Stimulated activated memory B cell treated with anti-CD40 and anti-IgM and Interleukin-4, amounts not matched to agents 10 μg/mL and 1 μg/mL and 100 μg/mL, for 72 hours (primary cell): ENCODE measurements at regions not wholly inside any gene's neighbourhood (a gene's known extent, or its start where the extent isn't known, plus 50 kb on each side); places are given as distances from the start of the nearest gene placed in this dataset.

Experiments used
- ATAC-seq: fragments of 150-1000 bp; cut with Tn5 transposase; 2 replicates; pipeline ENCODE4 v1.10.0; 2021
- H3K27ac Mint-ChIP-seq: one replicate; pipeline ENCODE4 v1.8.0; 2022; ENCODE audit warnings: mild to moderate bottlenecking, mixed read lengths
- H3K27me3 Mint-ChIP-seq: one replicate; pipeline ENCODE4 v1.8.0; 2022; ENCODE audit warnings: mixed read lengths
- H3K36me3 Mint-ChIP-seq: one replicate; pipeline ENCODE4 v1.8.0; 2022; ENCODE audit warnings: mixed read lengths
- H3K4me1 Mint-ChIP-seq: one replicate; pipeline ENCODE4 v1.8.0; 2022; ENCODE audit warnings: mixed read lengths
- H3K4me3 Mint-ChIP-seq: one replicate; pipeline ENCODE4 v1.8.0; 2022; ENCODE audit warnings: mild to moderate bottlenecking, moderate library complexity, mixed read lengths
- H3K9me3 Mint-ChIP-seq: one replicate; pipeline ENCODE4 v1.8.0; 2022; ENCODE audit warnings: mixed read lengths

DNA sequence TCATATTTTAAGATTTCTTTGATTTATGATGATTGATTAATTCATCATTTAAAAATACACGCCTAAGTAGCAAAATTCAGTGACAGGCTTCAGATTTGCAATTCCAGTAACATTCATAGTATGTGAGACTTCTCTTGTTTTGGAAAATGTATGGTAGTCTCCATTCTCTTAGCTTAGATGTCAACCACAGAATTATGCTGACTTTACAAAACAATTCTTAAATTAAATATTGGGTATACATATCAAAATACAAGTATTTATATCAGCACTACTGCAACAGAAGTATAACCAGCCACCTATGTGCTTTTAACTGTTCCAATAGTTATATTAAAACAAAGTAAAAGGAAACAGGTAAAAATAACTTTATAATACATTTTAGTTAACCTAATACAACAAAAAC lies 1328.6 kb upstream of the ADGRL2 start:
- H3K9me3 Mint-ChIP-seq, result no peaks in the 10 kb centered on the region
- H3K27me3 Mint-ChIP-seq, result no peaks in the 10 kb centered on the region
- H3K4me3 Mint-ChIP-seq, result no peak overlapping the region
- no peaks in the 10 kb centered on the region for H3K4me1 Mint-ChIP-seq
- H3K36me3 Mint-ChIP-seq, result no peaks in the 10 kb centered on the region
- H3K27ac Mint-ChIP-seq, result no peak overlapping the region
- ATAC-seq, result no peak

DNA sequence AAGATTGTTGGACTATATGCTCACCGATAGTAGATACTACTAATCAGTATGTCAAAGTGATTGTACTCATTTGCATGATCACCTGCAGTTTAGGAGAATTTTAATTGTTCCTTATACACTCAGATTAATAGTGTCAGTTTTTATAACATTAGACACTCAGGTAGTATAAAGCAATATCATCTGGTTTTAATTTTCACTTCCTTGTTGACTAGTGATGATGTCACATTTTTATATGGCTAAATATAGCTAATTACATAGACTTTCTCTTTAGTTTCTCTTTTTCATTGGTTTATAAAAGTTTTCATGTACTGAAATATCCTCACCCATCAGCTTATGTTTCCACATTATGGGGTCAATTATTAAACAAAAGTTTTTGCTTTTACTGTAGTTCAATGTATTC lies 1332.4 kb upstream of the ADGRL2 start:
- Mint-ChIP-seq H3K27me3 (no peaks in the 10 kb centered on the region), H3K4me3 (no peak overlapping the region), H3K27ac (no peak overlapping the region), H3K36me3 (no peaks in the 10 kb centered on the region), H3K4me1 (no peaks in the 10 kb centered on the region), H3K9me3 (no peaks in the 10 kb centered on the region)
- ATAC-seq, result no peak

DNA sequence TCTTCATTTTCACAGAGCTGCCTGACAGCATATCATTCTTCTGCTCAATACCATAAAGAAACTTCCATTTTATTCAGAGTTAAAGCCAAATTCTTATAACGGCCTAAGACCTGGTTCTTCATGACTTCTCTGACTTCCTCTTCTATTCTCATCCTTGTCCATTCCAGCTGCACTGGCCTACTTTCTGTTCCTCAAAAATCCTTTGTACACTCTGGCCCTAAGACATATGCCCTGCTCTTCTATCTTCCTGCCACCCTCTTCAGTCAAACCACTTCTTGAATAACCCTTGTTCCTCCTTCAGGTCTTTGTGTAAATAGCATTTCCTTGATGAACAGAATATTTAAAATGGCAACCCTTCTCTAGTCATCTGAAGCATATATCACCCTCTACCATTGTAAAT lies 1338.7 kb upstream of the ADGRL2 start:
- ATAC-seq, result peak; percentile 72
- Mint-ChIP-seq H3K36me3 (no peaks in the 10 kb centered on the region), H3K27ac (no peak overlapping the region), H3K27me3 (no peaks in the 10 kb centered on the region), H3K4me1 (peaks cover 8% of the 10 kb centered on the region), H3K4me3 (no peak overlapping the region), H3K9me3 (no peaks in the 10 kb centered on the region)

DNA sequence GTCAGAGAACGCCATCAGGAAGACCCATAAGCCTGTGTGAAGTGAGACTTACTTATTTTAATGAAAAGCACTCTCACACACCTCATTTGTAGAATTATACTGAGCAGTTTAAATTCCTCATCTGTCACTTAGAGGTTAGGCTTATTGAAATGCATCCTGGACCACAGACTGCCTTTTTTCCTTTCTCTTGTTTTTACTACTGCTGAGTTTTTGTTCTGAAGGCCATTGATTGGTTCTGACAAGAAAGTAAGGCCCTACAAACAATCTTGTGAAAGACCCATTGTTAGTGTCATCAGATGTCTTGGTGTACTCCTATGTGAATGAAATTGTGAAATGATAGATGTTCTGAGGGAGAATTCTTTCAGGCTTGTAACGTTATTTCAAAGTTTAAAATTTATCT lies 1343.3 kb upstream of the ADGRL2 start:
- H3K4me1 Mint-ChIP-seq, result peaks cover 8% of the 10 kb centered on the region
- no peak overlapping the region for H3K4me3 Mint-ChIP-seq
- H3K36me3 Mint-ChIP-seq, result no peaks in the 10 kb centered on the region
- no peak for ATAC-seq
- no peaks in the 10 kb centered on the region for H3K9me3 Mint-ChIP-seq
- no peaks in the 10 kb centered on the region for H3K27me3 Mint-ChIP-seq
- no peak overlapping the region for H3K27ac Mint-ChIP-seq

DNA sequence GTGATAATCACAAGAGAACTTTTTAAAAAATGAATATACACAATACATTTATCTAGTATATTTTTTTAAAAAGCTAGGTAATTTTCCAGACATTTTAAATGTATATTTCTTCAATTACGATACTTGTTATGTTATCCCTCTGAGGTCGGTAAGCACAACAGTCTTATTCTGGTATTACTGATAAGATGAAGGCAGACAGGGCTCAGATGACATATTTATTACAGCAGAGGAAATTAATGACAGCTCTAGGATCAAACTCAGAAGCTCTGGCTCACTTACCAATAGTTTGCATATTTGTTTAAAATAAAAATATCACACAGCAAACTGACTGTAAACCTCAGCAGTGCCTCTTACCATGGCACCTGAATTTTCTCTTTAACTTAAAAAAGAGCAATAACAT lies 1347.0 kb upstream of the ADGRL2 start:
- ATAC-seq, result no peak
- Mint-ChIP-seq H3K9me3 (peaks cover 2% of the 10 kb centered on the region), H3K4me3 (no peak overlapping the region), H3K27me3 (no peaks in the 10 kb centered on the region), H3K4me1 (no peaks in the 10 kb centered on the region), H3K36me3 (no peaks in the 10 kb centered on the region), H3K27ac (no peak overlapping the region)

DNA sequence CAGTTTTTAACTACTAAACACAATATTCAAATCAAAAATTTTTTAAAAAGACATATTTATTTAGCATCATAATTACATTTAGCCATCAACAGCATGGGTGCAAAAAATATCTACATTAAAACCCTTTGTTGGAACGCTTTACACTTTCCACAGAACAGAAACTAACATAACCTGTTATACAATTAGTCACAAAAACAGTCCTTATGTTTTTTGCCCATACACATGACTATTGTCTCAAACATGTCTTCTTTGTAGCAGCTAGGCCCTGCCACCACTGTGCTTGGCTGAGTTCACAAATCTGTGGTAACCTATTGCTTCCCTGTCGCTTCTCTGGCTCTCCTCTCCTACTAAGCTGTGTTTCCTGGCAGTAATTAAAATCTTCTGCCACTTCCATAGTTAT lies 1350.0 kb upstream of the ADGRL2 start:
- H3K27me3 Mint-ChIP-seq, result no peaks in the 10 kb centered on the region

DNA sequence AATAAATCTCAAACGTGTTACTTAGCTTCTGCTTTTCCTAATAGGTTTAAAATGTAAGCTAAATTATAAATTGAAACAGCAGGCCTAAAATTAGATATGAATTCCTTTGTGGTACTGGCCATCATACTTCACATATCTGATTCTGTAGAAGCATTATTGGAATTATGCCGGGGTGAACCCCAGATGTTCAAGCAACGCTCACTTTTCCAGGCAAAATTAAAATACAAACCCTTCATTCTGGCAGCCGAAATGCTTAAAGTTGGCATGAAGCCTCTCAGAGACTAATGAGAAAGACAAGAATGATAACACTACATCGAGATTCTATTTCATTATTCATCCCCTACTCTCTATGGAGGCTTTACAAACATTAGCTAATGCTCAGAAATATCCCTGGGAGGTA lies 1352.7 kb upstream of the ADGRL2 start:
- Mint-ChIP-seq H3K4me3 (no peak overlapping the region), H3K4me1 (no peaks in the 10 kb centered on the region), H3K9me3 (peaks cover 2% of the 10 kb centered on the region), H3K27me3 (no peaks in the 10 kb centered on the region), H3K27ac (no peak overlapping the region), H3K36me3 (no peaks in the 10 kb centered on the region)
- no peak for ATAC-seq

More for the DNA sequence above, 1350.0 kb upstream of the ADGRL2 start:
- Mint-ChIP-seq H3K9me3 (peaks cover 2% of the 10 kb centered on the region), H3K36me3 (no peaks in the 10 kb centered on the region), H3K4me3 (no peak overlapping the region), H3K27ac (no peak overlapping the region), H3K4me1 (no peaks in the 10 kb centered on the region)
- no peak for ATAC-seq

DNA sequence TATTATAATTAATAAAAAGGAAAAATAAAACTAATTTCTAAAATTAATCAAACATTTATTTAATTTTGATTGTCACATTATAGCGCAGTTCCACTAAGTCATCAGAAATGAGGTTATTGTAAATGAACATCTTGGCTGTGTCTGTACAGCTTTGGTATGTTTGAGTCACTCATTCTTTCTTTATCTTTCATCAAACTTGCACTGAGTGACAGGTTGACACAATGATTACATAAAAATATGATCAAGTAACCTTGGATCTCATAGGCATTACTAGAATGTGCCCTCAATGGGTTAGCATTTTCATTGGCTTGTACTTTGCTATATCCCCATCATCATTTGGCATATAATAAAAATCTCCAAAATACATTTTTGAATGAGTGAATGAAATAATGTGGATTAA lies 1353.2 kb upstream of the ADGRL2 start:
- no peak for ATAC-seq
- H3K27me3 Mint-ChIP-seq, result no peaks in the 10 kb centered on the region
- no peaks in the 10 kb centered on the region for H3K4me1 Mint-ChIP-seq
- no peak overlapping the region for H3K4me3 Mint-ChIP-seq
- no peak overlapping the region for H3K27ac Mint-ChIP-seq
- no peaks in the 10 kb centered on the region for H3K36me3 Mint-ChIP-seq
- H3K9me3 Mint-ChIP-seq, result peaks cover 2% of the 10 kb centered on the region

DNA sequence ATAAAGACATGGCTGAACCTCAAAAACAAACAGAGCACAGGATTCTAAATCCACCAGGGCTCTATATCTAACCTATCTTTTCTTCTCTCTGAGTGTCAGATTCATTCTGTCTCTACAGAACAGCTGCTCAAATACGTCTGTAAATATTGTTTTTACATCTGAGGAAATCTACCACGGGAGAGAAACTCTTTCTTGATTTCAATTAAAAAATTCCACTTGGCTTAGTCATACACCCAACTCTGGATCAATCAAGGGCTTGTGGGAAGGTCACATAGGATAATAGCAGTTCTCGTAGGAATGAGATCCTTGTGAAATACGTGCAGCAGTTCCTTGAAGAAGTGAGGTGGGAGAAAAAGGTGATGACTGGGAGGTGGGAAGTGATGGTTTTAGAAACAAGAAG lies 1355.7 kb upstream of the ADGRL2 start:
- Mint-ChIP-seq H3K4me3 (no peak overlapping the region), H3K27me3 (no peaks in the 10 kb centered on the region), H3K27ac (no peak overlapping the region), H3K36me3 (no peaks in the 10 kb centered on the region), H3K9me3 (no peaks in the 10 kb centered on the region), H3K4me1 (no peaks in the 10 kb centered on the region)
- ATAC-seq, result no peak

DNA sequence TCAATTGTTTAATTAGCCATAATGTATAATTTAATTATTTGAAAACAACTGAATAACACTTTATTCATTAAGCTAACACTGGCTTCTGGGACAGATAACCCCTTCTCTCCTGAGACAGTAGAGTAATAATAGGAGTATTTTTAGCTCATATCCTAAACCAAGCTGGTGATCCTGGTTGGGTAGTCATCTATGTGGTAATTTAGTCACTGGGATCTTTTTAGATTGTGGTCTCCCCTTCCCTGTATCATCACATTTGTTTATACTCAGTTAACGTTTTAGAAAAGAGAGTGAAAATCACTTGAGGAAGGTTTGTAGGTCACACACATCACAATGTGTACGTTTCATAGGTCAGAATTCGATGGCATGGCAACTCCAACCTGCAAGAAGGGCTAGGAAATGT lies 1356.6 kb upstream of the ADGRL2 start:
- no peaks in the 10 kb centered on the region for H3K27me3 Mint-ChIP-seq
- no peaks in the 10 kb centered on the region for H3K9me3 Mint-ChIP-seq
- H3K36me3 Mint-ChIP-seq, result no peaks in the 10 kb centered on the region
- H3K27ac Mint-ChIP-seq, result no peak overlapping the region
- no peak overlapping the region for H3K4me3 Mint-ChIP-seq
- no peaks in the 10 kb centered on the region for H3K4me1 Mint-ChIP-seq
- no peak for ATAC-seq

DNA sequence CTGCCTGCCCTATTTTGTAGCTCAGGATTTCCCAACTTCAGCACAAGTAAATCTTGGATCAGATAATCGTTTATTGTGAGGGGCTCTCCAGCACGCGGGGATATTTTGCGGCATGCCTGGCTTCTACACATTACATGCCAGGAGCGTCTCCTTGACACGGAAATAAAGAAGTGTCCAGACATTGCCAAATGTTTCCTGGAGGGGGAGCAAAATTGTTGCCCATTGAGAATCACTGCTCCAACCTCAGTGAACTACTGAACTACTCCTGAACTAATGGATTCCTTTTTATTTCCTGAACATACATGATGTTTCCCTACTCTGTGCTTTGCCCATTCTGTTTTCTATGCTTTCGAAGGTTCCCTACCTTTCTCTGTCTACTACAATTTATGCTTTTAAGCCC lies 1359.1 kb upstream of the ADGRL2 start:
- Mint-ChIP-seq H3K36me3 (no peaks in the 10 kb centered on the region), H3K27ac (no peak overlapping the region), H3K27me3 (no peaks in the 10 kb centered on the region), H3K9me3 (no peaks in the 10 kb centered on the region), H3K4me3 (no peak overlapping the region), H3K4me1 (no peaks in the 10 kb centered on the region)
- no peak for ATAC-seq

DNA sequence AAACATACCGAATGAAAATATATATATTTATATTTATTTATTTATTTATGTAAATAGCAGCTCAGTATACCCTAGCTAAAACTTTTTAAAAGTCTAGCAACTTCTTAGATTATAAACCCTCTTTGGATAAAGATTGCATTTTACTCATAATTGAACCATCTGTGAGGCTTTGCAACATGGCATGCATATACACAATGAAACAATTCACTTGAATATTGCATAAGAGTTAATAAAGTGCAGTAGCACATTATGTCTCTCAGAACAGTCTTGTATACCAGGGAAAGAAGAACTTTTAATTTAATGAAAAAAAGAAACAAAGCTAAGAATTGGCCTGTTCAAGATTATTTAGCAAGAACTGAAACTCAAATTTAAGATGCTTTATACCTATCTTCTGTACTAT lies 1363.9 kb upstream of the ADGRL2 start:
- Mint-ChIP-seq H3K4me3 (no peak overlapping the region), H3K36me3 (no peaks in the 10 kb centered on the region), H3K9me3 (no peaks in the 10 kb centered on the region), H3K4me1 (no peaks in the 10 kb centered on the region), H3K27me3 (no peaks in the 10 kb centered on the region), H3K27ac (no peak overlapping the region)
- no peak for ATAC-seq

DNA sequence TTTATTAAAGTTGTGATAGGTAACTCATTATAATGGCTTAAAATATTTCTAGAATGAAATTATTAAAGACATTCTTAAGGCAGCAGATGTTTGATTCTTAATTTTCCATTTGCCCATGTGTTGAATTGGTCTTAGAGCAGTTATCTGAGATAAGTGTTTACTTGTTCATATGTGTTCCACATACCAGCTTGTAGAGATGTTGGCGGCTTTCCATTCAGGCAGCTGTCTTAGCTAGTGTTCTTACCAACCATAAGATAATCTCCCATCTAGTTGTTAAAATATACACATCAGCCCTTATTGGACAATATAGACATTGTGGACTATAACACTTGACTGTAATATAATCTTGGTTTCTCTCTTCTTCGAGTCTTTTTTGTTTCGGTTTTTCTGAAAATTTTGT lies 1372.9 kb upstream of the ADGRL2 start:
- no peak for ATAC-seq

DNA sequence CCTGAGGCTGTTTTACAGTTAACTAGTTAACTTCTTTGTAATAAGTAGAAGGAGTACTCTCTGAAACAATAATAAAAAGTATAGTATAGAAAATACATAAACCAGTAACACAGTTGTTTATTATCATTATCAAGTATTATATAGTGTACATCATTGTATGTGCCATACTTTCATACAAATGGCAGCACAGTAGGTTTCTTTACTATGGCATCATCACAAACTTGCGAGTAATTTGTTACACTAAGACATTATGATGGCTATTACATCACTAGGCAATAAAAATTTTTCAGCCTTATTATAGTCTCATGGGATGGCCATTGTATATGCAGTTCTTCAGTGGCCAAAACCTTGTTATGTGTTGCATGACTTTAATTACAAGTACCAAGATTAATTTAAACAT lies 1376.5 kb upstream of the ADGRL2 start:
- H3K4me1 Mint-ChIP-seq, result no peaks in the 10 kb centered on the region
- no peak overlapping the region for H3K4me3 Mint-ChIP-seq
- ATAC-seq, result no peak
- H3K36me3 Mint-ChIP-seq, result no peaks in the 10 kb centered on the region
- H3K27me3 Mint-ChIP-seq, result no peaks in the 10 kb centered on the region
- no peak overlapping the region for H3K27ac Mint-ChIP-seq
- H3K9me3 Mint-ChIP-seq, result no peaks in the 10 kb centered on the region

More for the DNA sequence above, 1372.9 kb upstream of the ADGRL2 start:
- Mint-ChIP-seq H3K27ac (no peak overlapping the region), H3K36me3 (no peaks in the 10 kb centered on the region), H3K4me1 (no peaks in the 10 kb centered on the region), H3K27me3 (no peaks in the 10 kb centered on the region), H3K4me3 (no peak overlapping the region), H3K9me3 (peaks cover 3% of the 10 kb centered on the region)

DNA sequence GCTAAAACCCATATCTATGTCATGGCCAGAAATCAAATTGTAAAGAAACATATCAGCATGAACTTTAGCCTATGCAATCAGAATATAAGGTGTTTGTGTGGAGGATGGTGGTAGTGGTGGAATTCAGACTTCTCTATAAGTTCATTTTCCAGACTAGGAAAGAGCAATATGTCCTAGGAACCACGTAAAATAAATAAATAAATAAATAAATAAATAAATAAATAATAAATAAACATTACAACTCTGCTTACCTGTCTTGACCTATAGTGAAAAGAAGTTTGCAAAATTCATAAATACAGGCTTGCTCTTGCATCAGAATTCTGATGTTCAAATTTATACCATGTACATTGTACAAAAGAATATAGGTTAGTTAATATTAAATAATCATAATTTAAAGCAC lies 1382.6 kb upstream of the ADGRL2 start:
- Mint-ChIP-seq H3K4me1 (no peaks in the 10 kb centered on the region), H3K27me3 (no peaks in the 10 kb centered on the region), H3K9me3 (no peaks in the 10 kb centered on the region), H3K36me3 (no peaks in the 10 kb centered on the region), H3K4me3 (no peak overlapping the region), H3K27ac (no peak overlapping the region)
- ATAC-seq, result no peak

DNA sequence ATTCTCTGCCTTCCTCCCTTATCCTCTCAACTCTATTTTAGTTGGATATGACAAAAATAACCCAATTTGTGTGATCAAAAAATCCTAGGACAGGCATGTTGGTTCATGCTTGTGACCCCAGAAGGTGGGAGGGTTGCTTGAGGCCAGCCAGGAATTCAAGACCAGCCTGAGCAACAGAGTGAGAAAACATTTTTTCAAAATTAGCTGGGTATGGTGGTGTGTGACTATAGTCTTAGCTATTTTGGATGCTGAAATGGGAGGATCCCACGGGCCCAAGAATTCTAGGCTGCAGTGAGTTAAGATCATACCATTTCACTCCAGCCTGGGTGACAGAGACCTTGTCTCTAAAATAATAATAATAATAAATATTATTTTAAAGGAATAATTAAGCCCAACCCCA lies 1383.1 kb upstream of the ADGRL2 start:
- no peak overlapping the region for H3K4me3 Mint-ChIP-seq
- no peaks in the 10 kb centered on the region for H3K27me3 Mint-ChIP-seq
- H3K27ac Mint-ChIP-seq, result no peak overlapping the region
- no peaks in the 10 kb centered on the region for H3K9me3 Mint-ChIP-seq
- no peak for ATAC-seq
- H3K4me1 Mint-ChIP-seq, result no peaks in the 10 kb centered on the region
- H3K36me3 Mint-ChIP-seq, result no peaks in the 10 kb centered on the region

DNA sequence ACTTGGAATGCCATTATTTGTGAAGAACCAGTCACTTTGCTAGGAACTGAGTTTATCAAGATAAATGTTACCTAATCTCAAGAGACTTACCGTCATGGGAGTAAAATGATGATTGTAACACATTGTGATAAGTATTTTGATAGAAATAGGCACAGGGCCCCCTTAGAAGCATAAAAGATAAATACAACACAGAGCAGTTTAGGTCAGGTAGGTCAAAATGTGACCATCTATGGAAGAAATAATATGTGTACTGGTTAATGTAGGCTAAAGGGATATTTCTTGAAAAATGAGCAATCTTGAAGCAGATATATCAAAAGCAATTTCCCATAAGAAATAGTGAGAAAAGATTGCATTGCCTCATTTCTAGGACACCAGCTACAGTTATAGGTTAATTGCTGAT lies 1386.8 kb upstream of the ADGRL2 start:
- H3K36me3 Mint-ChIP-seq, result no peaks in the 10 kb centered on the region
- peaks cover 7% of the 10 kb centered on the region for H3K27me3 Mint-ChIP-seq
- H3K27ac Mint-ChIP-seq, result no peak overlapping the region
- H3K4me1 Mint-ChIP-seq, result no peaks in the 10 kb centered on the region
- no peak for ATAC-seq
- no peaks in the 10 kb centered on the region for H3K9me3 Mint-ChIP-seq
- no peak overlapping the region for H3K4me3 Mint-ChIP-seq
